GM18951 (cell line): ENCODE measurements at regions not wholly inside any gene's neighbourhood (a gene's known extent, or its start where the extent isn't known, plus 50 kb on each side); places are given as distances from the start of the nearest gene placed in this dataset.
"Not testable (repeated sequence)": the region's sequence is repeated elsewhere in the genome, so short reads cannot be mapped to it uniquely, and the experiment has no call there.

Experiments
- POLR2A ChIP-seq: IDR thresholded peaks from 4 replicates; pipeline ENCODE4 v1.6.1; 2011; ENCODE audit warnings: mild to moderate bottlenecking; ENCODE audit not compliant: insufficient read length, insufficient read depth; ENCODE audit errors: extremely low read depth
- in situ Hi-C: fragments of 300-500 bp; cut with MboI; formaldehyde crosslinking; loops from one replicate; pipeline ENCODE4 v1.12.0; 2022; ENCODE audit warnings: low sequenced_read_pairs, mixed read lengths, inconsistent platforms; ENCODE audit not compliant: unreplicated experiment

DNA sequence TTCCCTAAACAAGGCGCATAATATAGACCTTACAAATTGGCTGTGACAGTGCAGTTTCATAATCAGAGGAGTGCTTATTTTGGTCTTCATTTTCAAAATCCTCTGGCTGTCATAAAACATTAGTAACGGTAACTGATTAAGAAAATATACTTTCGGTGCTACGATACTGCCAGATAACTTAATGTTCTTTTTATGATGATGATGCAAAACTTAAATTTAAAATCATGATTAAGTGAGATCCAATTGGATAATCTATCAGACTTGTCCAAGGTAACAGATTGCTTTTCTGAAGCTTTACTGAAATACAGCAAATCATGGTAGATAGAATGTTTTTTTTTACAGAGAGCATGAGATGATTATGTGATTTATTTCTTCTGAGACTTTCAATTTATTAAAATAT lies 364.2 kb upstream of the CNTN3 start:
- in situ Hi-C loops: no loop called here
- TF ChIP-seq POLR2A: no peak

DNA sequence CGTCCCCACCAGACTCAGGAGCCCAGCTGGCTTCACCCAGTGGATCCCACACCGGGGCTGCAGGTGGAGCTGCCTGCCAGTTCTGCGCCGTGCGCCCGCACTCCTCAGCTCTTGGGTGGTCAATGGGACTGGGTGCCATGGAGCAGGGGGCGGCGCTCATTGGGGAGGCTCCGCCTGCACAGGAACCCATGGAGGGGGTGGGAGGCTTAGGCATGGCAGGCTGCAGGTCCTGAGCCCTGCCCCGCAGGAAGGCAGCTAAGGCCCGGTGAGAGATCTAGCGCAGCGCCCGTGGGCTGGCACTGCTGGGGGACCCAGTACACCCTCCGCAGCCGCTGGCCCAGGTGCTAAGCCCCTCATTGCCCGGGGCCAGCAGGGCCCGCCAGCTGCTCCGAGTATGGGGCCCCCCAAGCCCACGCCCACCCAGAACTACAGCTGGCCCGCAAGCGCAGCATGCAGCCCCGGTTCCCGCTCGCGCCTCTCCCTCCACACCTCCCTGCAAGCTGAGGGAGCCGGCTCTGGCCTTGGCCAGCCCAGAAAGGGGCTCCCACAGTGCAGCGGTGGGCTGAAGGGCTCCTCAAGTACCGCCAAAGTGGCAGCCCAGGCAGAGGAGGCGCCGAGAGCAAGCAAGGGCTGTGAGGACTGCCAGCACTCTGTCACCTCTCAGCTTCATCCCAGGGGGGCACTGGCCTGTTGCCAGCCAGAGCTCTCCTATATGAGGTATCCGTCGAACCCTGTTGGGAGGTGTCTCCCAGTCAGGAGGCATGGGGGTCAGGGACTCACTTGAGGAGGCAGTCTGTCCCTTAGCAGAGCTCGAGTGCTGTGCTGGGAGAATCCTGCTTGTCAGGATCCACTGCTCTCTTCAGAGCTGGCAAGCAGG lies 370.8 kb upstream of the CNTN3 start:
- in situ Hi-C loops: not testable (repeated sequence)

GRCh38 chr3:74988095-74988494 lies 373.6 kb upstream of the CNTN3 start:
- TF ChIP-seq POLR2A: no peak
- in situ Hi-C loops: no loop called here

DNA sequence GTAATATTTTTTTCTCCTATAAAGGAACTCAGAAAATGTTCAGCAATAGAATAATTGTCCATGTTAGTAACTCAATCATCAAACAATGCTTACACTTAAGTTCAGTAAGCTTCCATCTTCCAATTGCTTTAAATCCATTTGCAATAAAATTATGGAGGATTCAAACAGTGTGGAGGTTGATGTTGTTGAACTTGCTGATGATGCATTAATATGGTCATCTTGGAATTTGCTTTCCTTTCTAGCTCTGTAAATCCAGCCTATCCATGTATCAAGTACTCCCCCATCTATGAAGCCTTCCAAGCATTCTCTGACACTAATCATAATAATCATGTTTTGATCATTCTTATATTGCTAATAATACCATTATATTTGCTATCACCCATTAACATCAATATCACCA lies 378.4 kb upstream of the CNTN3 start:
- no peak for TF ChIP-seq POLR2A
- in situ Hi-C loops: no loop called here

DNA sequence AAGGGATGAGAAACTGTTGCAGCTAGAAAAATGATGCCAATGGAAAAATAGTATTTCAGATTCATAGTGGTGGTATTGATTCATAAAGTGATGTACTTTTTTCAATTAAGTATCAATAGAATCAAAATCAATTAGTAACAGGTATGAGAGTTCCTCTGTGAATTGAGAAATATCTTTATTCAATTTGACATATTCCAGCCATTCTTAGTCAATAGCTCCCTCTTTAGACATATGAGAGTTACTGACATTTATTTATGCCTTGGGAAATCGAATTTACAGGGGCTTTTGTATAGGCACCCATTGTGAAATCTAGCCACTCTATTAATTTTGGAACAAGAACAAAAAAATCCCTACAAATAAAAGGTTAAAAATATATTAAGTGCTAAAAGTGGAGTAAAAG lies 386.9 kb upstream of the CNTN3 start:
- TF ChIP-seq POLR2A: no peak
- in situ Hi-C loops: no loop called here

GRCh38 chr3:75012791-75013331 lies 398.4 kb upstream of the CNTN3 start:
- in situ Hi-C loops: no loop called here
- no peak for TF ChIP-seq POLR2A

DNA sequence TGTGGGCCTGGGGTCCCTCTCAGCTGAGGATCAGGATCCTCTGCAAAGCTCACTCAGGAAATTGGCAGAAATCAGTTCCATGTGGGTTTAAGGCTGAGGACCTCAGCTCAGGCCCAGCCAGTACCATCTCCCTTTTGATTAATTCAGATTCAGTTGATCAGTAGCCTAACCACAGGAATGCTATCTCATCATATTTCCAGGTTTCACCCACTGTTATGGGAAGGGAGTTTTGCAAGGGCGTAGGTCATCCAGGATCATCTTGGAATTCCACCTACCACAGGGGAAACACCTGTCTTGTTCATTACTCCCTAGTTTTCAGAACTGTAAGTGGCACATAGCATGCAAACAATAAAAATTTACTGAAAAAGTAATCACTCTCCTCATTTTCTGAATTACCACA lies 399.5 kb upstream of the CNTN3 start:
- in situ Hi-C loops: no loop called here
- TF ChIP-seq POLR2A: no peak

GRCh38 chr3:75015280-75015679 lies 400.8 kb upstream of the CNTN3 start:
- in situ Hi-C loops: no loop called here

DNA sequence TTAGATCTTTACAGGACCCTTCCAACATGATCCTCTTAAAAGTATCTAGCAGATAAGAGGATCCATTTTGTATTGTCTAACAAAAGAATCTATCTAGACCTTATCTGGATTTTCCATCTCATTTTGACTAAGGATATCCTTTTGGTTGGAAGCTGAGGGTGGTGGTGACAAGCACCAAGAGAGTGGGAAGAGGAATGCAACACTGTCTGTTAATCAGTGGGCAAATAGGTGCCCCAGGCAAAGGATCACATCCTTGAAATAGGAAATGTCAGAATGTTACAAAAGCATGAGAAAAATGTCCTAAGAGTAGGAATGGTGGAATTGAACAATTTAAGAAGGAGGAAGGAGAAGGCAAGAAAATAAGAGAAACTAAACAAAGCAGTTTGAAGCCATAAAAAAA lies 420.7 kb upstream of the CNTN3 start:
- no peak for TF ChIP-seq POLR2A
- in situ Hi-C loops: no loop called here

More at GRCh38 chr3:75015280-75015679, 400.8 kb upstream of the CNTN3 start:
- no peak for TF ChIP-seq POLR2A

GRCh38 chr3:75042941-75043340 lies 428.5 kb upstream of the CNTN3 start:
- no peak for TF ChIP-seq POLR2A
- in situ Hi-C loops: no loop called here

GRCh38 chr3:75048650-75049049 lies 434.2 kb upstream of the CNTN3 start:
- TF ChIP-seq POLR2A: no peak
- in situ Hi-C loops: no loop called here

DNA sequence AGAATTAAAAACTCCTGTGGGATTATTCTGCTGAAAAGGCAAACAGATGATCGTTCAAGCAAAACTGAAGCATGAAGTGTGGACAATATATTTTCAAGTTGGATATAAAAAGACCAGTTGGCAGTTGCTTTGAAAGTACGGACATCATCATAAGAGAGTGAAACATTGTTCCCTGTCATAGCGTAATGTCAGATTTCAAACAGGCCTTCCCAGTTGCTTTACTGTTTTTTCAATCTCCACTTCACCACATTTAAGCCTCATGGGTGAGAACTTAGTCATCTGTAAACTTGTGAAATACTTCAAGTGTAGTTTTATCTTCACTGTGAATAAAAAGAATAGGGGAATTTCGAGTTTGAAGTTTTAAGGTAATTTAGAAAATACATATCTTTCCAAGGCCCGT lies 435.1 kb upstream of the CNTN3 start:
- TF ChIP-seq POLR2A: no peak
- in situ Hi-C loops: no loop called here

DNA sequence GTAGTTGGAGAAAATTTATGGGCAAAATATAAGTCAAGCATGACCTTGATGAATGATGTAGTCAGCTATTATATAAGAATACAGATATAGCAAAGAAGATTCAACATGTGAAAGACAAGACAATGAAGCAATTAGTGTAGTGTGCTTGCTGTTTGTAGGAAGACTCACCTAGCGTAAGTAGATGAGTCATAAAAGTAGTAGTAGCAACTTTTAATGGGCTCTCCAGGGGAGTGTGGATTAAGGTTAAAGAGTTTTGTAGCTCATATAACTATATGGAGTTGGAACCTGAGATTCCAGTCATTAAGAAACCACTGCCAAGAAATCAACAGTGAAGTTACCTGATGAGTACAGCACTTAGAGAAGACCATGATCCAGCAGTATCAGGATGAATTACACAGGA lies 444.7 kb upstream of the CNTN3 start:
- in situ Hi-C loops: no loop called here
- TF ChIP-seq POLR2A: no peak

GRCh38 chr3:75061806-75062205 lies 447.3 kb upstream of the CNTN3 start:
- TF ChIP-seq POLR2A: no peak

More at GRCh38 chr3:75061806-75062205, 447.3 kb upstream of the CNTN3 start:
- in situ Hi-C loops: no loop called here
